Myocyte (in vitro differentiated cells): ENCODE measurements at regions not wholly inside any gene's neighbourhood (a gene's known extent, or its start where the extent isn't known, plus 50 kb on each side); places are given as distances from the start of the nearest gene placed in this dataset.
A peak's percentile ranks its signal among the peaks of the same experiment; 100 is the strongest.

Experiments
- DNase-seq: peaks from one replicate; pipeline ENCODE4 v3.0.0-alpha.2; 2012; ENCODE audit warnings: low read depth

- no peak for DNase-seq
Measured at GRCh38 chr18:8962855-8963635, 139.5 kb upstream of the NDUFV2 start.

- peak; percentile 28 for DNase-seq
Measured at GRCh38 chr18:8963876-8964275, 138.6 kb upstream of the NDUFV2 start.

- no peak for DNase-seq
Measured at GRCh38 chr18:8965398-8965797, 137.1 kb upstream of the NDUFV2 start.

GRCh38 chr18:8966821-8967220, 135.7 kb upstream of the NDUFV2 start:
- no peak for DNase-seq

GRCh38 chr18:8967573-8967972, 134.9 kb upstream of the NDUFV2 start:
- DNase-seq: no peak

GRCh38 chr18:8969639-8970390, 132.7 kb upstream of the NDUFV2 start:
- peak; percentile 77 for DNase-seq

- no peak for DNase-seq
Measured at GRCh38 chr18:8970843-8971242, 131.7 kb upstream of the NDUFV2 start.

GRCh38 chr18:8972116-8972515, 130.4 kb upstream of the NDUFV2 start:
- peak; percentile 79 for DNase-seq

- DNase-seq: no peak
Measured at GRCh38 chr18:8974279-8974678, 128.2 kb upstream of the NDUFV2 start.

GRCh38 chr18:8974696-8975095, 127.8 kb upstream of the NDUFV2 start:
- DNase-seq: no peak

GRCh38 chr18:8975624-8976023, 126.9 kb upstream of the NDUFV2 start:
- no peak for DNase-seq

GRCh38 chr18:8976606-8977005, 125.9 kb upstream of the NDUFV2 start:
- no peak for DNase-seq

GRCh38 chr18:8977166-8977565, 125.3 kb upstream of the NDUFV2 start:
- no peak for DNase-seq

- DNase-seq: no peak
Measured at GRCh38 chr18:8977701-8978100, 124.8 kb upstream of the NDUFV2 start.

- no peak for DNase-seq
Measured at GRCh38 chr18:8978394-8978793, 124.1 kb upstream of the NDUFV2 start.

GRCh38 chr18:8979258-8979988, 123.1 kb upstream of the NDUFV2 start:
- no peak for DNase-seq

- DNase-seq: no peak
Measured at GRCh38 chr18:8980496-8980895, 122.0 kb upstream of the NDUFV2 start.

- no peak for DNase-seq
Measured at GRCh38 chr18:8980918-8981317, 121.6 kb upstream of the NDUFV2 start.

GRCh38 chr18:8982416-8983183, 119.9 kb upstream of the NDUFV2 start:
- DNase-seq: peak; percentile 80

- no peak for DNase-seq
Measured at GRCh38 chr18:8983195-8983594, 119.3 kb upstream of the NDUFV2 start.

GRCh38 chr18:8984131-8984721, 118.3 kb upstream of the NDUFV2 start:
- DNase-seq: no peak
